ENCODE measurements at regions not wholly inside any gene's neighbourhood (a gene's known extent, or its start where the extent isn't known, plus 50 kb on each side); places are given as distances from the start of the nearest gene placed in this dataset.

DNA sequence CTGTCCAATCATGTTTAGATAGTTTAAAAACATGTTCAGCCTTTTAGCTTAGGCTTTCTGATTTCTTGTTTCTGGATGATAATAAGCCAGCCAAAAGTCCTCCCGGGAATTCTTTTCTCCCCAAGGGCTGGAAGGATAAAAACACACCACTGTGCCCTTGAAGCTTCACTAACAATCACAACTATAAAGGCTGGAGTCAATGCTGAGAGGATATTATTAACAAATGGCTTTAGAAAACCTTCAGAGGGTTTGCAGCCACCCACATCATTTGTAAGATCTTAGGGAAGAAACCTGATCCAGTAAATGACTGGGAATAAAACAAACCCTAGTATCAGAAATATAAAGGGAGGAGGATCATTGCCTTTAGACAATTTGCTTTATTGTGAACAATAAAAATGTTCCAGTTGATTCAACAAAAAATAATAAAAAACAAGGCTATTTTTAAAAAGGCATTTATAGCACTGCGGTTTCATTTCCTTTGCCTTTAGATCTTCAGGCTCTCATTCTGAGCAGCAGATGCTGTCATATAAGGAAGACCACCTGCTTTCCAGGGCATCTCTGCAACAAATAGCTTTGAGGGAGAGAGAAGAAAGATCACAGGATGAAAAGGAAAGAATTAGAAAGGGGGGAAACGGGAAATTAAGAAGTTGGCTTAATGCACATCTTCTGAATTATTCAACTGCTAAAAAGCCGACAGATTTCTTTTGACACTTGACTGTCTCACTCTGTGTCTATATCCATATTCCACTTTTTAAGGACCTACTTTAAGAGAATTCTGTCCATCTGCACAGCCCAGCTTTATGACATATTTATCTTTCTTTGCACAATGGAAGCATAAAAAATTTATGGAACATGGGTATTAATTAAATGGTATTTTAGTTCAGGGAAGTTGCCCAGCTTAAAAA lies 277.2 kb upstream of the SLC24A2 start:
- H3K4me1 Mint-ChIP-seq (ENCODE audit: low read depth, unreplicated experiment), result no peaks in the 10 kb centered on the region
- no peak overlapping the region for H3K27ac Mint-ChIP-seq (ENCODE audit: unreplicated experiment)
- H3K36me3 ChIP-seq (ENCODE audit: insufficient read depth, low read length), result no peaks in the 10 kb centered on the region
- no peaks in the 10 kb centered on the region for H3K9me3 ChIP-seq (ENCODE audit: insufficient read depth, low read depth, low read length)
- no peak overlapping the region for H3K9ac ChIP-seq (ENCODE audit: low read length)
- H3K36me3 Mint-ChIP-seq (ENCODE audit: low read depth, unreplicated experiment), result no peaks in the 10 kb centered on the region
- FAIRE-seq (no peak), DNase-seq (ENCODE audit: low read depth) (no peak)
- H3K4me3 ChIP-seq (ENCODE audit: insufficient read depth, low read depth, low read length), result no peak overlapping the region
- H3K27me3 Mint-ChIP-seq (ENCODE audit: low read depth, unreplicated experiment), result peaks cover 2% of the 10 kb centered on the region
- peaks cover 5% of the 10 kb centered on the region for H3K27me3 ChIP-seq (ENCODE audit: insufficient read depth, low read length)
- H3K4me1 ChIP-seq (ENCODE audit: insufficient read depth, low read length), result no peaks in the 10 kb centered on the region
- H3K4me3 Mint-ChIP-seq (ENCODE audit: unreplicated experiment), result no peak overlapping the region
- H3K9me3 Mint-ChIP-seq (ENCODE audit: unreplicated experiment), result peaks cover 2% of the 10 kb centered on the region
- H3K4me2 ChIP-seq (ENCODE audit: low read length), result no peak overlapping the region
- H3K79me2 ChIP-seq (ENCODE audit: insufficient read depth, low read length), result no peaks in the 10 kb centered on the region
- no peaks in the 10 kb centered on the region for H4K20me1 ChIP-seq (ENCODE audit: insufficient read depth, low read length)
- TF ChIP-seq, protein P1, sequence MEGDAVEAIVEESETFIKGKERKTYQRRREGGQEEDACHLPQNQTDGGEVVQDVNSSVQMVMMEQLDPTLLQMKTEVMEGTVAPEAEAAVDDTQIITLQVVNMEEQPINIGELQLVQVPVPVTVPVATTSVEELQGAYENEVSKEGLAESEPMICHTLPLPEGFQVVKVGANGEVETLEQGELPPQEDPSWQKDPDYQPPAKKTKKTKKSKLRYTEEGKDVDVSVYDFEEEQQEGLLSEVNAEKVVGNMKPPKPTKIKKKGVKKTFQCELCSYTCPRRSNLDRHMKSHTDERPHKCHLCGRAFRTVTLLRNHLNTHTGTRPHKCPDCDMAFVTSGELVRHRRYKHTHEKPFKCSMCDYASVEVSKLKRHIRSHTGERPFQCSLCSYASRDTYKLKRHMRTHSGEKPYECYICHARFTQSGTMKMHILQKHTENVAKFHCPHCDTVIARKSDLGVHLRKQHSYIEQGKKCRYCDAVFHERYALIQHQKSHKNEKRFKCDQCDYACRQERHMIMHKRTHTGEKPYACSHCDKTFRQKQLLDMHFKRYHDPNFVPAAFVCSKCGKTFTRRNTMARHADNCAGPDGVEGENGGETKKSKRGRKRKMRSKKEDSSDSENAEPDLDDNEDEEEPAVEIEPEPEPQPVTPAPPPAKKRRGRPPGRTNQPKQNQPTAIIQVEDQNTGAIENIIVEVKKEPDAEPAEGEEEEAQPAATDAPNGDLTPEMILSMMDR (IDR thresholded peaks at IDR 0.05; ENCODE audit: insufficient read depth, low read depth, low read length), result no peak
- no peak for TF ChIP-seq EZH2 (IDR thresholded peaks at IDR 0.05; ENCODE audit: insufficient read depth, low read length)
- no peak overlapping the region for H2AFZ ChIP-seq (ENCODE audit: low read depth, low read length)
- H3K27ac ChIP-seq (ENCODE audit: low read depth, low read length), result no peak overlapping the region

DNA sequence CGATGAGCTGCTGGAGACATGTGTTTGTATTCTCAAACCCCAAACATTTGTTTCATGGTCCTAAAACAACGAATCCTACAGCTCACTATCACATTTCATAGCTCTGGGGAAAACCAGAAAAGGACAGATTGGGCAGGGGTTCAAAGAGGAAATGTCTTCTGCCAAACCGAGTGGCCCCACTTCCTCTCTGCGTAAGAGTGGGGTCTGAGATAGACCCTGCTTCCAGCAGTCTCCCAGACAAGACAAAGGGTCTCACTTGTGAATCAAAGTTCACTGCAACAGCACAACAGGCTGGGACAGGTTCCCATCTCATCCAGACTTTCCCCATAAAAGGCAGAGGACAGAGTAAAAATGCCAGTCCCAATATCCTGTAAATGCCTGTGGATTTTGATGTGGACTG lies 276.2 kb upstream of the SLC24A2 start:
- Histone ChIP-seq H3K9ac (ENCODE audit: low read length) (no peak overlapping the region), H3K4me2 (ENCODE audit: low read length) (no peak overlapping the region), H2AFZ (ENCODE audit: low read depth, low read length) (no peak overlapping the region), H3K27me3 (ENCODE audit: insufficient read depth, low read length) (peaks cover 5% of the 10 kb centered on the region), H3K9me3 (ENCODE audit: insufficient read depth, low read depth, low read length) (no peaks in the 10 kb centered on the region), H3K36me3 (ENCODE audit: insufficient read depth, low read length) (no peaks in the 10 kb centered on the region), H3K79me2 (ENCODE audit: insufficient read depth, low read length) (no peaks in the 10 kb centered on the region), H3K4me3 (ENCODE audit: insufficient read depth, low read depth, low read length) (no peak overlapping the region), H3K4me1 (ENCODE audit: insufficient read depth, low read length) (no peaks in the 10 kb centered on the region), H3K27ac (ENCODE audit: low read depth, low read length) (no peak overlapping the region), H4K20me1 (ENCODE audit: insufficient read depth, low read length) (no peaks in the 10 kb centered on the region)
- DNase-seq (ENCODE audit: low read depth) (no peak), FAIRE-seq (no peak)
- peaks cover 2% of the 10 kb centered on the region for H3K9me3 Mint-ChIP-seq (ENCODE audit: unreplicated experiment)
- H3K36me3 Mint-ChIP-seq (ENCODE audit: low read depth, unreplicated experiment), result no peaks in the 10 kb centered on the region
- H3K27ac Mint-ChIP-seq (ENCODE audit: unreplicated experiment), result no peak overlapping the region
- TF ChIP-seq EZH2 (IDR thresholded peaks at IDR 0.05; ENCODE audit: insufficient read depth, low read length), result no peak
- TF ChIP-seq, protein P1 (IDR thresholded peaks at IDR 0.05; ENCODE audit: insufficient read depth, low read depth, low read length), result no peak
- H3K4me1 Mint-ChIP-seq (ENCODE audit: low read depth, unreplicated experiment), result no peaks in the 10 kb centered on the region
- no peak overlapping the region for H3K4me3 Mint-ChIP-seq (ENCODE audit: unreplicated experiment)
- peaks cover 2% of the 10 kb centered on the region for H3K27me3 Mint-ChIP-seq (ENCODE audit: low read depth, unreplicated experiment)

DNA sequence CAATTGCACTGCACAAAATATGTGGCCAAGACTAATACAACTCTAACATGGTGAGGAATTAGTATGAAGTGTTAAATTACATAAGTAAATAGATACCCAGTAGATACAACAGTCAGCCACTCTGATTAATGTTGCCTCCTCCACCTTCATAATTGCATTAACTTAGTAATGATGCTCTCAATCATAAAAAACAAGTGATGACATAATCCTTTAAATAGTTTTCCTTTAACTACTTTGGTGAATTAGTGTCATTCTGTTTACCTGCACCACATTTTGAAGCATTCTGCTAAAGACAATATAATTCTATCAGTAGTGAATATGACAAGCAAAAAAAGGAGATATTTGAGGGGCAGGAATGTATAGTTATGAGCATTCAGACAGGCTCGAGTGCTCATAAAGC lies 265.9 kb upstream of the SLC24A2 start:
- H3K4me1 ChIP-seq (ENCODE audit: insufficient read depth, low read length), result no peaks in the 10 kb centered on the region
- H3K4me2 ChIP-seq (ENCODE audit: low read length), result no peak overlapping the region
- TF ChIP-seq, protein P1 (IDR thresholded peaks at IDR 0.05; ENCODE audit: insufficient read depth, low read depth, low read length), result no peak
- TF ChIP-seq EZH2 (IDR thresholded peaks at IDR 0.05; ENCODE audit: insufficient read depth, low read length), result no peak
- Mint-ChIP-seq H3K36me3 (ENCODE audit: low read depth, unreplicated experiment) (no peaks in the 10 kb centered on the region), H3K27ac (ENCODE audit: unreplicated experiment) (no peak overlapping the region), H3K9me3 (ENCODE audit: unreplicated experiment) (no peaks in the 10 kb centered on the region), H3K27me3 (ENCODE audit: low read depth, unreplicated experiment) (peaks cover 1% of the 10 kb centered on the region), H3K4me1 (ENCODE audit: low read depth, unreplicated experiment) (no peaks in the 10 kb centered on the region), H3K4me3 (ENCODE audit: unreplicated experiment) (no peak overlapping the region)
- no peak overlapping the region for H3K4me3 ChIP-seq (ENCODE audit: insufficient read depth, low read depth, low read length)
- H3K36me3 ChIP-seq (ENCODE audit: insufficient read depth, low read length), result no peaks in the 10 kb centered on the region
- H2AFZ ChIP-seq (ENCODE audit: low read depth, low read length), result no peak overlapping the region
- H3K79me2 ChIP-seq (ENCODE audit: insufficient read depth, low read length), result no peaks in the 10 kb centered on the region
- DNase-seq (ENCODE audit: low read depth) (no peak), FAIRE-seq (no peak)
- no peak overlapping the region for H3K27ac ChIP-seq (ENCODE audit: low read depth, low read length)
- H3K9me3 ChIP-seq (ENCODE audit: insufficient read depth, low read depth, low read length), result no peaks in the 10 kb centered on the region
- H4K20me1 ChIP-seq (ENCODE audit: insufficient read depth, low read length), result no peaks in the 10 kb centered on the region
- no peaks in the 10 kb centered on the region for H3K27me3 ChIP-seq (ENCODE audit: insufficient read depth, low read length)
- no peak overlapping the region for H3K9ac ChIP-seq (ENCODE audit: low read length)

Measured in astrocyte (in vitro differentiated cells and primary cell).